ENCODE measurements at regions not wholly inside any gene's neighbourhood (a gene's known extent, or its start where the extent isn't known, plus 50 kb on each side); places are given as distances from the start of the nearest gene placed in this dataset.

- DNase-seq: no peak
Observed at GRCh38 chr22:26848244-26848920, 191.0 kb downstream of the MIAT start.

GRCh38 chr22:26849575-26849974 is 192.2 kb downstream of the MIAT start:
- no peak for DNase-seq

- no peak for DNase-seq
Observed at GRCh38 chr22:26851125-26851524, 193.7 kb downstream of the MIAT start.

- DNase-seq: no peak
Observed at GRCh38 chr22:26852176-26852575, 194.8 kb downstream of the MIAT start.

GRCh38 chr22:26853071-26853470 is 195.7 kb downstream of the MIAT start:
- no peak for DNase-seq

GRCh38 chr22:26853495-26853894 is 196.1 kb downstream of the MIAT start:
- DNase-seq: no peak

GRCh38 chr22:26857169-26857568 is 199.8 kb downstream of the MIAT start:
- no peak for DNase-seq

GRCh38 chr22:26860301-26860700 is 202.9 kb downstream of the MIAT start:
- no peak for DNase-seq

- DNase-seq: no peak
Observed at GRCh38 chr22:26865021-26865420, 207.6 kb downstream of the MIAT start.

GRCh38 chr22:26883393-26883792 is 226.0 kb downstream of the MIAT start:
- no peak for DNase-seq

- no peak for DNase-seq
Observed at GRCh38 chr22:26884921-26885320, 227.5 kb downstream of the MIAT start.

GRCh38 chr22:26885441-26886261 is 228.3 kb downstream of the MIAT start:
- no peak for DNase-seq

- no peak for DNase-seq
Observed at GRCh38 chr22:26887456-26887855, 230.1 kb downstream of the MIAT start.

GRCh38 chr22:26887916-26888315 is 230.5 kb downstream of the MIAT start:
- no peak for DNase-seq

GRCh38 chr22:26888887-26889286 is 231.5 kb downstream of the MIAT start:
- DNase-seq: no peak

- no peak for DNase-seq
Observed at GRCh38 chr22:26889802-26890201, 232.4 kb downstream of the MIAT start.

GRCh38 chr22:26890870-26891269 is 233.5 kb downstream of the MIAT start:
- no peak for DNase-seq

GRCh38 chr22:26891429-26891828 is 234.0 kb downstream of the MIAT start:
- DNase-seq: no peak

GRCh38 chr22:26892166-26893041 is 235.0 kb downstream of the MIAT start:
- no peak for DNase-seq

GRCh38 chr22:26893173-26894110 is 236.1 kb downstream of the MIAT start:
- DNase-seq: no peak

- DNase-seq: no peak
Observed at GRCh38 chr22:26894362-26894761, 237.0 kb downstream of the MIAT start.

- DNase-seq: no peak
Observed at GRCh38 chr22:26894766-26895485, 237.5 kb downstream of the MIAT start.

Data from activated CD4-positive, alpha-beta T cell treated with anti-CD3 and anti-CD28 coated beads for 4 hours (primary cell).